Muscle layer of duodenum (tissue), 2 donors: ENCODE measurements at regions not wholly inside any gene's neighbourhood (a gene's known extent, or its start where the extent isn't known, plus 50 kb on each side); places are given as distances from the start of the nearest gene placed in this dataset.

Experiments
- H3K27ac ChIP-seq: one replicate; pipeline ENCODE4 v1.7.0; 2013; ENCODE audit warnings: mild to moderate bottlenecking, low read length
- H3K27me3 ChIP-seq: one replicate; pipeline ENCODE4 v1.7.0; 2013; ENCODE audit warnings: low read depth, mild to moderate bottlenecking, control low read depth, low read length
- H3K36me3 ChIP-seq, 2 donors: one replicate each; pipeline ENCODE4 v1.7.0; 2013; ENCODE audit warnings: low read length in 2 of 2, control low read depth in 1 of 2, mild to moderate bottlenecking in 1 of 2; ENCODE audit not compliant: insufficient read depth in 2 of 2, control insufficient read depth in 1 of 2
- H3K4me1 ChIP-seq, 2 donors: one replicate each; pipeline ENCODE4 v1.7.0; 2013; ENCODE audit warnings: low read length in 2 of 2, mild to moderate bottlenecking in 2 of 2, control low read depth in 1 of 2, moderate library complexity in 1 of 2; ENCODE audit not compliant: insufficient read depth in 2 of 2, control insufficient read depth in 1 of 2
- H3K4me3 ChIP-seq, 2 donors: one replicate each; pipeline ENCODE4 v1.7.0; 2013; ENCODE audit warnings: low read length in 2 of 2, low read depth in 1 of 2, mild to moderate bottlenecking in 1 of 2
- H3K9me3 ChIP-seq, 2 donors: one replicate each; pipeline ENCODE4 v1.7.0; 2013; ENCODE audit warnings: low read length in 2 of 2, control low read depth in 1 of 2, mild to moderate bottlenecking in 1 of 2; ENCODE audit not compliant: control insufficient read depth in 1 of 2
- donor health status: healthy.

- Histone ChIP-seq H3K36me3 (no peaks in the 10 kb centered on the region), H3K27me3 (no peaks in the 10 kb centered on the region), H3K9me3 (peaks cover 0 to 4% of the 10 kb centered on the region in 2 donors), H3K4me1 (no peaks in the 10 kb centered on the region), H3K4me3 (no peak overlapping the region), H3K27ac (no peak overlapping the region)
These were observed 474.1 kb downstream of the RNF144B start for GRCh38 chr6:18861204-18861603.

- Histone ChIP-seq H3K4me1 (no peaks in the 10 kb centered on the region), H3K27me3 (no peaks in the 10 kb centered on the region), H3K27ac (no peak overlapping the region), H3K4me3 (no peak overlapping the region), H3K9me3 (no peaks in the 10 kb centered on the region), H3K36me3 (no peaks in the 10 kb centered on the region)
These were observed 496.1 kb downstream of the RNF144B start for GRCh38 chr6:18883268-18883667.

DNA sequence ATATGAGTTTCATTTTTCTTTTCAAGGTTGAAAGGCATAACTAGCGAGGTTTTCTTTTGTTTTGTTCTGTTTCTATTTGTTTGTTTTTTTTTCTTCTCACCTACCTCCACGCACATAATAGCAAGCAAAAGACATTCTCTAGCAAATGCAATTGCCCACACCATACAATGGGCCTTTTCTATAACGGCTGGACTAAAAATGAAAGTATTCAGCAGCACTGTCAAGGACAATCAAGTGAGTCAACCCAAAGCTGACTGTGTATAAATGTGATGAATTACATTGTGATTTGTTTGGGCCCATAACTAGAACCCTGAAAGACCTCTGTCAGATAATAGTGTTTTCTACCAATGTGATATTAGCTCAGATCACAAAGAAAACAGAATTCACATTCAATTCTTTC, 496.7 kb downstream of the RNF144B start:
- H3K27ac ChIP-seq: no peak overlapping the region
- no peaks in the 10 kb centered on the region for H3K9me3 ChIP-seq
- H3K4me1 ChIP-seq: no peaks in the 10 kb centered on the region
- no peaks in the 10 kb centered on the region for H3K27me3 ChIP-seq
- H3K4me3 ChIP-seq: no peak overlapping the region
- H3K36me3 ChIP-seq: no peaks in the 10 kb centered on the region

DNA sequence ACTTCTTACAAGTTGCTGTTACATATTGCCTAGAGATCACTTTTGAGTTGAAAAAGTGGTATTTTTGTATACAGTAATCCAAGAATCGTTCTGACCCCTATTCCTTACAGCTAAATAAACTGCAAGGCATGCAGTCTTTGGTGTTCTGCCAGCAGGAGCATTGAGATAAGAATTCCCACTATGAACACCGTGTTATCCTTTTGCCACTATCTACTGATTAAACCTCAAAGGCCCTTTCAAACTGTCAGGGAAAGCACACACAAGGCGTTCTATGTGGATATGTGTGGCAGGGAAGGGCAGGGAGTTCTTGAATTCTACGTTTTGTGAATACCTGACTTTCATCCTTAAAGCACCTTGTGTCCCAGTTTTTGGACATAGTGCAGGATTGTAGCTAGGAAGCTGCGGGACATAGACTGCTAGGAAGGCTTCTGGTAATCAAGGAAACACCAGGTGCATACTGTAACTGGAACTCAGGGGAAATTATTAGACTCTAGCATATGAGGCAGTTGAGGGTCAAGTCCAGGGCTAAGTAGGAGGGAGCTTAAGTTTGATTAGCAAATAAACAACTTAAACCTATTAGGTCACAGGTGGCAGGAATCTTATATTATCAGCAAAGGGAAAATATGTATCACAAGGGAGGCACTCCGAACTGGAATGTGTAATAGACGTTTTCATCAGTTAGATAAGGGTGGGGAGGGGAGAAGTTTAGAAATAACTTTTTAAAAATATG, 506.6 kb downstream of the RNF144B start:
- no peaks in the 10 kb centered on the region for H3K9me3 ChIP-seq
- H3K4me1 ChIP-seq: no peaks in the 10 kb centered on the region
- H3K27me3 ChIP-seq: no peaks in the 10 kb centered on the region
- H3K27ac ChIP-seq: peak overlapping the region; percentile 16
- no peaks in the 10 kb centered on the region for H3K36me3 ChIP-seq
- no peak overlapping the region for H3K4me3 ChIP-seq

DNA sequence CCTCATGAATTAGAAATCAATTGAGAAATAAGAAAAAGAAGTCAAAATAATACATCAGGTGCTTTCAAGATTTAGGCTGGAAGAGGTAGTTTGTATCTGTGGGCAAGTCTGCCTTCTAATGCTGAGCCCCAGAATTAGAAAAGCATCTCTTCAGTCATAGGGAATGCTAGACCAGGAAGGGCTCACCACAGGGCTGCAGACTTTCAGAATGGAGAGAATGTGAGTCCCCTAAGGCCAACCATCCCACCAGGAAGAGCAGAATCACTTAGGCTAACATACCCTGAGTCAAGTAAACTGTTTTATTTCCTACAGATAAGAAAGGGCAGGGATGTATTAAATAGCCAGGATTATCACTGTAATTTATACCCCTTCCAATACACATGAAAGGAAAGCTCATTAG, 510.2 kb downstream of the RNF144B start:
- Histone ChIP-seq H3K9me3 (no peaks in the 10 kb centered on the region), H3K4me3 (no peak overlapping the region), H3K4me1 (no peaks in the 10 kb centered on the region), H3K36me3 (no peaks in the 10 kb centered on the region), H3K27ac (no peak overlapping the region), H3K27me3 (no peaks in the 10 kb centered on the region)

GRCh38 chr6:18904681-18905080, 517.5 kb downstream of the RNF144B start:
- Histone ChIP-seq H3K9me3 (no peaks in the 10 kb centered on the region), H3K36me3 (no peaks in the 10 kb centered on the region), H3K4me3 (no peak overlapping the region), H3K27me3 (no peaks in the 10 kb centered on the region), H3K27ac (no peak overlapping the region), H3K4me1 (no peaks in the 10 kb centered on the region)

- H3K27ac ChIP-seq: no peak overlapping the region
- H3K27me3 ChIP-seq: no peaks in the 10 kb centered on the region
- H3K4me1 ChIP-seq: no peaks in the 10 kb centered on the region
- H3K36me3 ChIP-seq: no peaks in the 10 kb centered on the region
- no peak overlapping the region for H3K4me3 ChIP-seq
- no peaks in the 10 kb centered on the region for H3K9me3 ChIP-seq
These were observed 533.6 kb downstream of the RNF144B start for GRCh38 chr6:18920701-18921100.

DNA sequence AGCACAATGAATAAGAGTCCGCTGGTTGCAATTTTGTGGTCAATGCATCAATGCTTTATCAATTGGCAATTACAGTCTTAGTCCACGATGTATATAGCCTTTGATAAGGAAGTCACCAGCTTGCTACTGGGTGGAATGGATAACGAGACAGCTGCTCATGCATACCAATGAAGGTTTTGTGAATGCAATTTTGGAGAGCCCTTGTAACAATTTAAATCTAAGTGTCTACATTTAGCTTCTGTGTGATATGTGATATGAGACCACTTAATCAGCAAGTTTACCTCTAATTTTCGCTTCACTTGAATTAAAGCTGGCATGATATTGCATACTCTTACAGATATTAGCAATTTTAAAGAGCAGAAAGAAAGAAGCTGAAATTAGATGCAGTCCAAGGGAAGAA, 543.9 kb downstream of the RNF144B start:
- Histone ChIP-seq H3K36me3 (no peaks in the 10 kb centered on the region), H3K4me1 (no peaks in the 10 kb centered on the region), H3K4me3 (no peak overlapping the region), H3K27ac (no peak overlapping the region), H3K27me3 (no peaks in the 10 kb centered on the region), H3K9me3 (no peaks in the 10 kb centered on the region)

DNA sequence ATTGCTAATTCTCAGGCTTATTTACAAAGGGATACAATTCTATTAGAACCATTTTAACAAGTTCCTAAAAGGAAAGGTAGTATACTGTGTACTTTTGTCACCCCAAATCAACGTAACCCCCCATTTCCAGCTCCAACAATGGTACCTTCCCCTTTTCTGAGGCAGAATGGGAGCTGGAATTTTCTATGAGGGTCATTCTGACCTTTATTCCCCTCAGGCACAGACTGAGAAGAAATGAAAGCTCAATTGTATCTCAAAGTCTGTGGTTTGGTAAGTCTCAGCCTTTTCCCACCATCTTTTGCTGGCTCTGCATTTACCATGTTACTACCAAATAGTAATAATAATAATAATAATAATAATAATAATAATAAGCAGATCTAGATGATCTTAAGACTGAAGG, 571.0 kb downstream of the RNF144B start:
- no peaks in the 10 kb centered on the region for H3K36me3 ChIP-seq

GRCh38 chr6:18961566-18961965, 574.4 kb downstream of the RNF144B start:
- H3K4me1 ChIP-seq: no peaks in the 10 kb centered on the region
- H3K4me3 ChIP-seq: no peak overlapping the region
- H3K36me3 ChIP-seq: no peaks in the 10 kb centered on the region
- H3K27ac ChIP-seq: no peak overlapping the region
- no peaks in the 10 kb centered on the region for H3K9me3 ChIP-seq
- no peaks in the 10 kb centered on the region for H3K27me3 ChIP-seq

More for the DNA sequence above, 571.0 kb downstream of the RNF144B start:
- Histone ChIP-seq H3K4me1 (no peaks in the 10 kb centered on the region), H3K27ac (no peak overlapping the region), H3K27me3 (no peaks in the 10 kb centered on the region), H3K4me3 (no peak overlapping the region), H3K9me3 (no peaks in the 10 kb centered on the region)

DNA sequence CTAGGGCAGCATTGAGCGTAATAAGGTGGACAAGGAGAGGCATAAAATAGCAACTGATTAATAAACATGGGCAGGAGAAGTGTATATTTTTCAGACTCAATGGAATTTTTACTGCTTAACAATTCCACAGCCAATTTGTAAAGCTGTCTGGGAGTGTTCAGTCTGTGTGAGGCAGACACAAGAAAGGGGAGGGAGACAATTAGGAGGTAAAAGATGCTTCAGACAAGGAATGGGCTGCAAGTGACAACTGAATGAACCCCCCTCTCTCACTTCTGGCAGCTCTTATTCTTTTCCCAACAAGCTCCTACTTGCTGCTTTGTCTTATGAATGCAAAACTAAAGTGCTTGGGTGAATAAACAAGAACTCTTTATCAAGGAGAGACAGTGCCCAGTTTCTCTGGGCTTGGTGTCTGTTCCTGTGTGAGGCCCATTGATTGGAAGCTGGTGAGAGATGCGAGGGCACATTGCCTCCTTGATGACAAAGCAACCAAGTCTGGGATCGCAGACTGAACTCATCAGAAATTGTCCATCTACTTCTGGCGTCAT, 575.3 kb downstream of the RNF144B start:
- Histone ChIP-seq H3K4me3 (no peak overlapping the region), H3K4me1 (no peaks in the 10 kb centered on the region), H3K36me3 (no peaks in the 10 kb centered on the region), H3K27me3 (no peaks in the 10 kb centered on the region), H3K27ac (no peak overlapping the region), H3K9me3 (no peaks in the 10 kb centered on the region)

GRCh38 chr6:18963439-18963838, 576.3 kb downstream of the RNF144B start:
- no peaks in the 10 kb centered on the region for H3K4me1 ChIP-seq
- no peaks in the 10 kb centered on the region for H3K36me3 ChIP-seq
- H3K9me3 ChIP-seq: no peaks in the 10 kb centered on the region
- no peak overlapping the region for H3K4me3 ChIP-seq
- no peaks in the 10 kb centered on the region for H3K27me3 ChIP-seq
- no peak overlapping the region for H3K27ac ChIP-seq
